ENCODE measurements at regions not wholly inside any gene's neighbourhood (a gene's known extent, or its start where the extent isn't known, plus 50 kb on each side); places are given as distances from the start of the nearest gene placed in this dataset.

DNA sequence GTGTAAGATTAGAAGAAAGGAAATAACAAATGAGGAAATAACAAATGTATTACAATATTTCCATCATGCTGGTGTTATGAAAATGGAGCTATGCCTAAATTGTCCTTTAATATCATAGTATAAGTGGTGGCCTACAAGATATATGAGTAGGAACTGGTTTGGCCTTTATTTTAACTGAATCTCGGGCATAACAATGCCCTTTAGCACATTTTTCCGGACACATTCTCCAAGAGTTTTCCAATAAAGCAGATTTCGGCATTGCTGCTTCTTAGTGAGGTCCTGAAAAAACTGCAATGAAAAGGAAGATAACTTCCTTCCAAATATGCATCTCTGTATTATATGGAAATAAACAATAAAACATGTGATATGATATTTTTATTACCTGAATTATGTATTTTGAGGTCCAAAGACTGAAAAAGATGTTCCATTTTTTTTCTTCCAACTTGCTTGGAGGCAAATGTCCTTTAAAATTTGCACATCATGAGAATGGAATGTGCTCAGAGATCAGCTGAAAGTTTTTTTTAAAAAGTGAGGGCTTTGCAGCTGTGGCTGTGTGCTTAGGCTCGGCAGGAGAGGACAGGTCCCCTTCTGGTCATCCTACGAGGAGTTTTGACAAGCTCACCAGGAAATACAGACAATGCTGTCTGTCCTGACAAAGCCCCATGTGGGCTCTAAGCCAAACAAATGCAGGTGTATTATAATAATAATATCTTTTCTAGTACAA, 132.3 kb upstream of the RND3 start:
- no peak for DNase-seq (ENCODE audit: low read depth in 2 of 2)

DNA sequence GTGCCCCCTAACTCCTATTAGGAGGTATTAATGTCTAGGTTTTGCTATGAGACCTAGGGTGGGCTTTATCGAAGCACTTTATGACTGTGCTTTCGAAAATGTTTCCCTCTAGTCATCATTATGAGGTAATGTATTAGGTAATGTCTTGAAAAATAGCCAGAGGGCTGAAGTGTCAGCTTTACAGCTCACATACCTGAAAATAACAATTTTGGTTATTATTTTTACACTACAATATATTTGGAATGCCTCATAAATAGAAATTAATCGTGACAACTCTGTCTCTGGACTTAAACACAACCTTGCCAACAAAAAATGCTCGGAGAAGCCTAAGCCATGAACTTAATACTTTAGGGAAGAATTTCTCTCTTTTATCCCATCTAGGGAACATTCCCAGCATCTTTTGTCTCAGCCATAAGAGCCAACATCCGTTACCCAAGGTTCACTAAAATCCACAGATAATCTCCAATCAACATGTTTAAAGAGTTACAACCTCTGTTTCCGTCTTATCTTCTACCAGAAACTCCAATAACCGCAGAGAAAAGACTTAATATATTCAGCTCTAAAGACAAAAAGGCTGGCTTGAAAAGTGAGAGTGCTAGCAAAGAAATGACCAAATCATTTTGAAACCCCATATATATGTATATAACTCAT, 130.9 kb upstream of the RND3 start:
- DNase-seq (ENCODE audit: low read depth in 2 of 2) = no peak

DNA sequence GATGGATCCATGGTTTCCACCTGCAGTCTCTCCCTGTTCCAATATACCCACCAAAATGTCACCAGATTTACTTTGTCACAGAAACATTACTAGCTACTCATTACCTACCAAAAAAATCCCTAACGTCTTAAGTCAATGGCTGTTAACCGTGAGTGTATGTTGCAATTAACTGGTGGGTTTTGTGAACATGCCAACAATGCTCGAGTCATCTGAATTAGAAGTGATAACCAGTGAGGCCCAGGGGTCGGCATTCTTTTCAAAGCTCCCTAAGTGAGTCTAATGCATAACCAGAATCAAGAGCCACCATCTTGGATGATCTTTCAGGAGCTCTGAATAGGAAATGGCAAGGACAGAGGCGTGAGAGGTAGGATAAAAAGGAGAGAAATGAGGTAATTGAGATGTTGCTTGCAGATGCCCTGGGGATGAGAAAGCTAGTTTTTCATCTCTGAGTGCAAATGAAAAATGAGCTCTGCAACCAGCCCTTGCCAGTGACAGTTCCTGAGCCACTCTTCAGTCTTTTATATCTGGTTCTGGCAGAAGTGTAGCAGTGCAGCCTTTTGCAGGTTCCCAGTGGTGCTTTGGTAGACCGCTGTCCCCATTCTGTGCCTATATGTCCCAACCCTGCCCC, 130.0 kb upstream of the RND3 start:
- no peak for DNase-seq (ENCODE audit: low read depth in 2 of 2)

DNA sequence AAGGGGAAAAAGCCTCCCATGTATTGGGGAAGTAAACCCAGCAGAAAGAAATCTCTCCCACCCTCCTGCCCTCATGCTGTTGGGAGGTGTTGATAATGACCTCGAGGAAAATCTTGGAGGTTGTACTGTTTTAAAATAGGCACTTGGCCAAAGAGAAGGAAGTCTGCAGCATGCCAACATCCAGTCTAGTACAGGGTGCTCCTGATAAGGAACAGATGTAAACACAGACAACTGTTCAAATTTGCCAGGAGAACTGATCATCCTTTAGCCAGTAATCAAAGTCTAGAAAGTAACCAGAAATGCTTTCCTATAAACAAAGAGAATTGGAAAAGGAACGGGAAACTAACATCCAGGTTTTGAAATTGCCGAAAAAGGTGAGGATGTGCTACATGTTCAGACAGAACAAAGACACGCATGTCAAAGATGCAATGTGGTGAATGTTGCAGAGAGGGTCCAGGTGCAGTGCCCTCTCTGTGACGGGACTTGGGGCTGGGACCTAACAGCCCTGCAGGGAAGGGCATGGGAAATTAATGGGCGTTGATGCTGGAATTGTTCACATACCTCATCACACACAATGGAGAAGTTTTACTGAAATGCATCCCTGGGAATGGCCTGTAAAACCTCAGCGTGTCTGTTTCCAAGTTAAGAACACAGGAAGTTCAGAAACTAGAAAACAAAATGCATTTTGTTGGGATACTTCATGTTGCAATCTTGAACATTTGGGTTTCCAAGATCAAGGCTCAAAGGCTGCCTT, 125.7 kb upstream of the RND3 start:
- DNase-seq (ENCODE audit: low read depth in 2 of 2) = no peak

DNA sequence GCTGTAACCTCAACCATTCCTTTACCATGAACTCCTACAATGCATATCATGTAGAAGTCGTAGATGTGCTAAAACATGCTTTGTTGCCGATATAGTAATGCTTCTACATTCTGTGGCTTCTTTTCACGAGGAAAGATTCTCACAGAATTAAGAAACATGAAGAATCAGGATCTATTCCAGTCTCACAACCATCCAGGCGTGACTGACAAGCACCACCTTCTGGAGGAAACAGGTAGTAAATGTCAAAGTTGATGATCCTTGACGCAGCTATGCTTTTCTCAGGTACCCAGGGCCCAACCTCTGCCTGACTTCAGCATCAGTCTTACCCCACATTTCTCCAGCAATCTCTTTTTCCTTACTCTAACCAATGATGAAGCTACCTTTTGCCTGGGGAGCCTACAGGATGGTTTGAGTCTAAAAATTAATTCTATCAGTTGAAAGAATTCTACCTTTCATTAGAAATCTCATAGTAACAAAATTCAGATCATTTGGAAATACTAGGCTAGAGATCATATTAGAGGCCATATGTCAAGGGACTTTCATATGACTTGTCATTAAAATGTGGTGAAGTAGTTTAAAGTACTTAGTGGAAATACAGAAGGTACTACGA, 123.3 kb upstream of the RND3 start:
- no peak for DNase-seq (ENCODE audit: low read depth in 2 of 2)

DNA sequence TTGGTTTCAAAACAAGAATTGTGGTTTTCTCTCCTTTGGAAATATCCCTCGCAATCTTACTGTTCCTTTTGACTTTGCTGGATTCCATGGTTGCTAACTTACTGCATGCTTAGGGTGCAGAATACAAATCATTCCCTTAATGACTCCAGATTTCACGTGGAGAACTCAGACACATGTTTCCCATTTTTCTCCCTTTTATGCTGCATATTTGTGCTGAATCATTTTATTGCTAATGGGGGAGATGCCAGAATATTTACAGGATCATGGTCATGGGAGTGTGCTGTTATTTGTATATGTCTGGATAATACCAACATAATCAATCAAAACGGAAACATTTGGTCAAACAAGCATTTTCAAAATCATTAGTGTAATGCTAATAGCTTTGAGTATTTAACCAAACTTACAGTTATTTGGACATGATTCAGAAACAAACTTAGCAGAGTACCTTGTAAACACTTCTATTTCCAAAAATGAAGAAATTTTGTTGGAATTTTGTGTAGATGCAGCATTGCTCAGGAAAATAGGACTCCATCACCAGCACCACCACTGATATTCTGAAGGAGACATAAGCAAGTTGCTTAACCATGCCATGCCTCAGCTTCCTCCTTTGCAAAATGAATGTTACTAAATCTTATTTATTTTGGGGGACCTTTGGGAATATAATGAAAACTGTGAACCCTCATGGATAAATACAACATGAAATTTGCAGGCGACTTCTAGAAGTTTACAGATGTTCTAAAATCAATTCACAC, 122.5 kb upstream of the RND3 start:
- no peak for DNase-seq (ENCODE audit: low read depth in 2 of 2)

DNA sequence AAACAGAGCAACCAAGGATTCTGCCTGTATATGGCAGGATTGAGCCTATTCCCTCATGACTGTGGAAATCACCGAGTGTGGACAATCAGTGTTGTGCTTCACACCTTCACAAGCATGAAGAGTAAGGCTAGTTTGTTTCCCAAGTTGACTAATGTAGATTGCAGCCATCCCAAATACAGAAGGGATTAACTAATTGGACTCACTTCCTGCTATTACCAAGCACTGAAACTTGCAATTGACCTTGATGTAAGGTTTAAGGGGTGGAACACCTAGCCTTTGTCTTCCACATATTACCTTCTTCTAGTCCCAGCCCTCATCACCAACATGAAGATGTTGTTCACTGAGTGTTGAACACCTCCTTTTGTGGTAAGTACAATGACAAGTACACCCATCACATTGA, 120.9 kb upstream of the RND3 start:
- DNase-seq (ENCODE audit: low read depth in 2 of 2) = no peak

DNA sequence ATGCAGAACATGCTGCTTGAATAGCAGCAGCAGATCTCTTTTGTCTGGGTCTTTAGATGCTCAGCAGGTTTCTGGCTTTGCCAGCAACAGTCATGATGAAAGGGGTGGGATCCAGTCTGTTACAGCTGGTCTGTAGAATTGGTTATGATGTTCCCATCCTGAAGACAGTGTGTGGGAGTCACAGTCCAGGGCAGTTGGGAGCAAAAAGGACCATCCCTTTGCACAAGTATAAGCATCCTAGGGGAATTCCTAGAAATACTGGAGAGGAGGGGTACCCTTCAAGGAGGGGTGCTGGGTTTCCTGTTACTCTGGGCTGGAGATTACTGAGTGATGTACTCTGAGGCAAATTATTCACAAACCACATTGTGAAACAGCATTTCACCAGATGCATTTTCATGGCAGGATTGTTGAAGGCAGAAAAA, 119.9 kb upstream of the RND3 start:
- no peak for DNase-seq (ENCODE audit: low read depth in 2 of 2)

DNA sequence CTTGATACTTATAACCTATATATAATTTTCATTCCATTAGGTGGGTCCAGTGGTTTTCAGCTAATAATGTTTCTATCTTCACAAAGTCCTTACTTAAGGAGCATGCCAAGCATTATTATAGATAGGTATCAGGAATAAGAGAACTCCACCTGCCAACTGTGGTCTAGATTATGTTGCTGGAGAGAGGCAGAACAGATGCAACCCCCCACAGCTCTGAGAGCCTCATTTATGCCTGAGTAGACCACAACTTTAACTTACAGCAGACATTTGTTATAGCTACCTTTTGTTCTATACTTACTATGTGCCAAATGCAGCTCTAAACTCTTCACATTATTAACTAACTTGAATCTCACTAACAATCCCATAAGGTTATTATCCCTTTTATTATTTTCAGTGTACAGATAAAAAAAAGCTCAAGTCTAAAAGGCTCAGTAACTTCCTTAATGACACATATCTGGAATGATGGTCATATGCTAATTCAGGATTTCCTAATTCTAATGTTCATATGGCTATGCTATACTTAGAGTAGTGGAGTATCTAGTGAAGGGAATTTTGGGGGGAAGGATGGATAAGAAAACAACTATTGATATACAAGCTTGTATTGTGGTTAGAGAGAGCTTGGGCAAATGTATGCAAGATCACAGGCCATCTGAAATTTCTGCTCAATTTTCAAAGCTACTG, 119.1 kb upstream of the RND3 start:
- no peak for DNase-seq (ENCODE audit: low read depth in 2 of 2)

DNA sequence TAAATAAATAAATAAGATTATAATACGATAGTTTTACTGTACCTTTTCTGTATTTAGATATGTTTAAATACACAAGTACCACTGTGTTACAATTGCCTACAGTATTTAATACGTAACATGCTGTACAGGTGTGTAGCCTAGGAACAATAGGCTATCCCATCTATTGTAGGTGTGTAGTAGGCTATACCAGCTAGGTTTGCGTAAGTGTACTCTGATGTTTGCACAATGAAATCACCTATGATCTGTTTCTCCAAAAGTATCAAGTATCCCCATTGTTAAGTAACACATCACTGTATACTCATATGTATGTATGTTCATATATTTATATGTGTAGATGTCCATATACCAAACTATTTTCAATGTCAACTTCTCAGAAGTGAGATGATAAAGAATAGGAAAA, 118.2 kb upstream of the RND3 start:
- no peak for DNase-seq (ENCODE audit: low read depth in 2 of 2)

DNA sequence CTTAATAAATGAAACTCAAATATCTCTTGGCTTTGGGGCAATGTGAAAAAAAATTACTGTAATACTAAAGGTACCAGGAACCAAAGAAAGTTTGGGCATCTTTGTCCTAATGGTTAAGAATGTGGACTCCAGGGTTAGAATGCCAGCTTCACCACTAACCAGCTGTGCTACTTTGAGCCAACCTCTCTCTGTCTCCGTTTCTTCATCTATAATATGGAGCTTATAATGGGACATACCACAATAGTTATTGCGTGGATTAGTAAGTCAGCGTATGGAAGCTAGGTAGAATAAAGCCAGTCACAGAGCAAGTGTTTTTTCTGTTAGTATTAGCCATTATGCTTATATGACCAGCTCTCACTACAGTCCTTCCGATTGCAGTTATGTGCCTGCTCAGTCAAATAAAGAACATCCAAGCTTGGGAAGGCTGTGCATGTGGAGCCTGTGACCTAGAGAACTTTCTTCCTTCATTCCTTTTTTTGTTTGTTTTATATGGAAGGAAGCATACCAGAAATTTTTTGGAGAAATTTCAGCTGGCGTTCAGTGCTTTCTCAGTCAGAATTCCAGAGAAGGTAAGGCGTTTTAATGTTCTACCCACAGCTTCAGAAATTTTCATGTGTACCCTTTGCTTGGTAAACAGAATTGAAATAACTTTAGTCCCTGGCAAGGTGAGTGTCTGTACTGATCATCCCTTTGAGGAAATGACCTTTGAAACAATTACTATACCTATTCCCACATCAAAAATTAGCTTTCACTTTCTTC, 114.0 kb upstream of the RND3 start:
- DNase-seq (ENCODE audit: low read depth in 2 of 2) = no peak

DNA sequence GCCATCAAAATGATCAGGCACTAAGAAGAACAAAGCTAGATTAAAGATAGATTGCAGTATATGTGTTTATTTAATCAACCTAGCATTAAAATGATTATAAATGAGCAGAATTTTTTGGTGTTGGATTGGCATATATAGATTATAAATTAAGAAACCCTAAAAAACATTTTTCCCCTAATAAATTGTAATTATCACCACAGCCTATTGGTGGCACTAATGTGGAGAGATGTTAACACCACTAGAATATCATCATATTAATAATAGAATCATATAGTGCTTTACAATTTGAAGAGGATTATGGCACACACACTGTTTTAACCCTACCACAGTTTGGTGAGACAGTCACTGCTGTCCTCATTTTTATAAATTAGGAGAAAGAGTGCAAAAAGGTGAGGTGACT, 112.4 kb upstream of the RND3 start:
- no peak for DNase-seq (ENCODE audit: low read depth in 2 of 2)

DNA sequence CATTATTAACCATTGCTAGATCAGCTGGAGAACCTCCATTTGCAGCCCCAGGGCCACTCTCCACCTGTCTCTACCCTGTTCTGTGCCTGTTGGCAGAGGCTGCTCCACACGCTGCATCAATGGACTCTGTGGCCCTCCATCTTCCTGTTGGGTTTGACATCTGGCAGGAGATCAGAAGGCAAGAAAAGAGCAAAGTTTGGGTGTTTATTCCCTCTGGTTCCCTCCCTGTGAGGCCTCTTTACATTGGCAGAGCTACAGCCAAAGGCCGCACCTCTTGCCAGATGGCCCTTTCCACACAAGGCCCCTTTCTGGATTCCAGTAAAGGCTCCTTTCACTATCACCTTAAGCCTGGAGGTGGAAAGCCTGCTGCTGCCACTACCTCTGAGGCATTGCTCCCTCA, 110.9 kb upstream of the RND3 start:
- no peak for DNase-seq (ENCODE audit: low read depth in 2 of 2)

DNA sequence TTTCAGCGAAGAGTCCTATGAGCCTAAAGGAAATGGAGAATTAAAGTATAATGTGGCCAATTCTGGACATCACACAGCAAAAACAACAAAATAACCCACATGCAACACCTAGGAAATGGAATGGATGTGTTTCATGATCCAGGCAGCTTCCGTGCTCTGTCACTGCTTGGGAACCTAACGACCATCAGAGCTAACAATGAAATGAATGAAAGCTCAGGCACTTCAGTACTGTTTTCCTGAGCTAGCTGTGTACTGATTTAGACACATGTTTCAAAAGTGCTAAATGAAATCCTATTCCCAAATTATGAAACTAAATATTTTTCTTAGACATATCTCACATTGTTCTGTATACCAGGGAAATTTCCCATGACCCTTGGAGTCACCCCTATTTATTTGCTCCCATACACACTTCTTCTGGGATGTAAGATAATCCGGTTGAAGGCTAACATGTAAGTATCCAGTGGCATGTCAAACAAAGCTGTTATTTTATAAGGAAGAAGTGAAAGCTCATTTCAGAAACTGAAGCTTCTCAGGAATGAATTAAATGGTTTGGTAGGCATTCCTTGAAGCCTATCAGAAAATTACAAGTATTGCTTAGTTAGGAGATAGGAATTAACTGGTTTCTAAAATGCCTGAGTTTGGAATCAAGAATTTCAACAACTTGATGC, 108.5 kb upstream of the RND3 start:
- DNase-seq (ENCODE audit: low read depth in 2 of 2) = no peak

DNA sequence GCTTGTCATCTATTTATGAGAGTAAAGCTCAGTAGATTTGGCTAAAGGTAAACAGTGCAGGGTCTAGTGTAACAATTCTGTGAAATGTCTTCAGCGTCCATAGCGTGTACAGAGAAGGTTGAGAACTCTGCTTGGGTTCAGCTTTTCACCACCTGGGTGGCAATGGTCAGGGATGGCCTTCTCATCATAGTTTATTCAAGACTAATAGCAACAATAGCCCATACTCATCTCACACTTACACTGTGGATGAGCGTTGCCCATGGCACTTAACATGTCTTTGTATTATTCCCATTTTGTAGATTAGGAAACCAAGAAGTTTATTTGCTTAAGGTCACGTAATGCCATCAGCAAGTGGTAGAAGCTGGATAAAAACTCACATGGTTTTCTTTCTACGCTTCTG, 106.8 kb upstream of the RND3 start:
- DNase-seq (ENCODE audit: low read depth in 2 of 2) = no peak

DNA sequence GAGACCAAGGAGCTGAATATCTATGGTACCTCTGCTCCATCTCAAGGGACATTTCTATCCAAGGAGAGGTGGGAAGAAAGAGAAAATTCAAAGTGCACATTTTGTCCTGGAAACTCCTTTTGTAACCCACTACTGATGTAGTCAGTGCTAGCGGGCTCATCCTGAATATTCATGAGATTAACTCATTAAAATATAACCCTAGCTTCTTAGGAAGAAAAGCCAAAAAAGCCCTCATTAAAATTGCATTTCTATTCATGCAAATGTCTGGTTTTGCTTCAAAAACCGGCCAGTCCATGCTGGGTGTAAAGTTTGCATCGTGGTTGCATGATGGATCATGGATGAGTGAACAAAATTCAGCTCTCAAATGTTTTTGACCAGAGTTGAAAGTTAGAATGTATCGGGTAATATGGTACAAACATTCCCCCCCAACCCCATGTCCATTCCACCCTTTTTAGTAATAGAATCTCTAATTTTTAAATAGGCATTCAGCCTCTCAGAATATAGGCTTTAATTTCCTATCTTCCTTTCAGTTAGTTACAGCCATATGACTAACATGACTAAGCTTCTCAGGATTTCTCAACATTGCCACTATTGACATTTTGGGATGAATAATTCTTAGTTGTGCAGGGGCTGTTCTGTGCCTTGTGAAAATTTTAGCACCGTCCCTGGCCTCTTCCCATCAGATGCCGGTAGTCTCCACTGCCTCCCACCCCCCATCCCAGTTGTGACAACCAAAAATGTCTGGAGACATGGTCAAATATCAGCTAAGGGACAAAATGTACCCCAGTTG, 104.2 kb upstream of the RND3 start:
- DNase-seq (ENCODE audit: low read depth in 2 of 2) = no peak

DNA sequence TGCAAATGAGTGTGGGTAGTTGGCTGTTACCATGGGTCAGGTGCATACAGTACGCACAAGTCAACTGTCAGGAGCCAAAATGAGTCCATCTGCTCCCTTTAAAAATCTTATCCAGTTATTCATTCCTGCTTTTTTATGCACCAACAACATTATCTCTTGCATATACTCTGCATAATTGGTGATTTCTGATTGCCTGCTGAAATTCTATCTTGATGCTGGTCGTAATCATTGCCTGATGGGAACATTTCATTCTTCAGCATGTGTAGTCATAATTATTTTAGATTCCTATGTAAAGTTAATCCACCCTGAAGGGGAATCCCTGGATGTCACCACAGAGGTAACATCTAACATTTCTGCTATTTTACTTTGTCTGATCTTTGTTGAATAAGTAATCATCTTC, 102.2 kb upstream of the RND3 start:
- DNase-seq (ENCODE audit: low read depth in 2 of 2) = no peak

DNA sequence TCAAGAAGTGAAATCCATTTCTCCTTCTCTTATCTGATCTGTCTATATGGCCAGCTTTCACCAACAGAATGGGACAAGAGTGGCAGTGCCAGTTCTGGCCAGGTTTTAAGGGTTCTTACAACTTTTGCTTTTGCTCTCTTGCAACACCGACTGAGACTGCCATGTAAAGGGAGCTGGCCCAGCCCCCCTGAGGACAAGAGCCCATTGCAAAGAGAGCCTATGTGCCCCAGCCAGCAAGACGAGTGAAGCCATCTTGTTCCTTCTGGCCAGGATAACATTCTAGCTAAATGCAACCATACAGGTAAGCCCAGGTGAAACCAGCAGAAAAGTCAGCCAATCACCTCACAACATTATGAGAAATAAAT, 101.0 kb upstream of the RND3 start:
- no peak for DNase-seq (ENCODE audit: low read depth in 2 of 2)
